B cell (primary cell): ENCODE measurements at regions not wholly inside any gene's neighbourhood (a gene's known extent, or its start where the extent isn't known, plus 50 kb on each side); places are given as distances from the start of the nearest gene placed in this dataset.

Experiments used
- ATAC-seq: fragments of 200-7000 bp; cut with Tn5 transposase; one replicate; pipeline ENCODE4 v1.10.0; 2021; ENCODE audit warnings: low read depth, mild to moderate bottlenecking, moderate number of reproducible peaks, moderate library complexity
- CTCF ChIA-PET: fragments of 350-600 bp; sonication (Branson Sonifier 250); formaldehyde crosslinking; loops from one replicate; lab custom pipeline; 2021; ENCODE audit warnings: antibody characterized with exemption, inconsistent platforms; lab: Charles Lee
- POLR2A ChIA-PET: fragments of 350-600 bp; sonication (Branson Sonifier 250); formaldehyde crosslinking; loops from one replicate; lab custom pipeline; 2021; ENCODE audit warnings: antibody characterized with exemption; lab: Charles Lee
- DNase-seq: peaks from one replicate; pipeline ENCODE4 v3.0.0; 2013
- H2AFZ ChIP-seq: 2 replicates; pipeline ENCODE4 v1.6.1; 2012; ENCODE audit warnings: mild to moderate bottlenecking, low read depth, low read length; ENCODE audit not compliant: insufficient read depth, poor library complexity, severe bottlenecking
- H3K27ac ChIP-seq, 2 donors: 1 replicate in 1 of 2; 2 replicates in 1 of 2; pipeline ENCODE4 v1.5.1; 2012 to 2013; ENCODE audit warnings: low read length in 2 of 2, mild to moderate bottlenecking in 2 of 2, moderate library complexity in 1 of 2
- H3K27me3 ChIP-seq, 4 experiments: fragments of 200-600 bp in 1 of 4; sonication (generic) in 1 of 4; replicated peaks in 1 of 4; 1 replicate in 2 of 4; 2 replicates in 2 of 4; pipeline versions ENCODE4 v1.6.1 to v1.7.0; 2013 to 2016; ENCODE audit warnings: low read length in 3 of 4, mild to moderate bottlenecking in 2 of 4, mixed read lengths in 1 of 4, moderate library complexity in 1 of 4; ENCODE audit not compliant: insufficient read depth in 4 of 4, control insufficient read depth in 3 of 4; ENCODE audit errors: control extremely low read depth in 1 of 4
- H3K36me3 ChIP-seq, 2 experiments: replicated peaks in 1 of 2; 1 replicate in 1 of 2; 2 replicates in 1 of 2; pipeline versions ENCODE4 v1.6.1 to v1.7.1; 2013; ENCODE audit warnings: low read length in 1 of 2; ENCODE audit not compliant: insufficient read depth in 2 of 2, control insufficient read depth in 1 of 2; ENCODE audit errors: control extremely low read depth in 1 of 2, extremely low read depth in 1 of 2
- H3K4me1 ChIP-seq, 2 donors: fragments of 200-600 bp in 1 of 2; sonication (generic) in 1 of 2; 1 replicate in 1 of 2; 2 replicates in 1 of 2; pipeline versions ENCODE4 v1.5.1 to v1.6.1; 2013 to 2017; ENCODE audit warnings: low read length in 2 of 2; ENCODE audit not compliant: control insufficient read depth in 2 of 2, insufficient read depth in 2 of 2
- H3K4me2 ChIP-seq: replicated peaks from 2 replicates; pipeline ENCODE3; 2012; ENCODE audit warnings: mild to moderate bottlenecking, low read depth, low read length; ENCODE audit not compliant: poor library complexity, severe bottlenecking
- H3K4me3 ChIP-seq, 5 experiments: fragments of 200-600 bp in 1 of 5; sonication (generic) in 1 of 5; 1 replicate in 3 of 5; 2 replicates in 2 of 5; pipeline versions ENCODE4 v1.5.1 to v1.7.0; 2011 to 2016; ENCODE audit warnings: low read length in 4 of 5, mild to moderate bottlenecking in 4 of 5, low read depth in 2 of 5, control low read depth in 1 of 5, moderate library complexity in 1 of 5; ENCODE audit not compliant: insufficient read depth in 1 of 5; ENCODE audit errors: control extremely low read depth in 1 of 5, extremely low read depth in 1 of 5
- H3K79me2 ChIP-seq: fragments of 200-600 bp; sonication (generic); one replicate; pipeline ENCODE4 v1.6.0; 2016; ENCODE audit warnings: low read length; ENCODE audit not compliant: control insufficient read depth, insufficient read depth
- H3K9ac ChIP-seq: fragments of 200-600 bp; sonication (generic); 2 replicates; pipeline ENCODE4 v1.6.1; 2017; ENCODE audit warnings: mild to moderate bottlenecking, low read length, moderate library complexity
- H3K9me3 ChIP-seq, 3 donors: one replicate each; pipeline versions ENCODE4 v1.6.1 to v1.7.1; 2013; ENCODE audit warnings: low read length in 2 of 3; ENCODE audit not compliant: control insufficient read depth in 2 of 3, insufficient read depth in 1 of 3; ENCODE audit errors: control extremely low read depth in 1 of 3
- H4K20me1 ChIP-seq: 2 replicates; pipeline ENCODE4 v1.6.0; 2012; ENCODE audit warnings: mild to moderate bottlenecking, low read length; ENCODE audit not compliant: insufficient read depth, control insufficient read depth, poor library complexity, severe bottlenecking
- H3K27ac Mint-ChIP-seq: one replicate; pipeline ENCODE4 v1.8.0; 2021; ENCODE audit warnings: mixed read lengths
- H3K27me3 Mint-ChIP-seq: one replicate; pipeline ENCODE4 v1.8.0; 2021; ENCODE audit warnings: mixed read lengths
- H3K4me1 Mint-ChIP-seq: one replicate; pipeline ENCODE4 v1.8.0; 2021; ENCODE audit warnings: mixed read lengths
- H3K4me3 Mint-ChIP-seq: one replicate; pipeline ENCODE4 v1.8.0; 2021; ENCODE audit warnings: mixed read lengths
- H3K9me3 Mint-ChIP-seq: one replicate; pipeline ENCODE4 v1.8.0; 2022; ENCODE audit warnings: mixed read lengths; ENCODE audit not compliant: insufficient read depth
- EZH2 ChIP-seq: IDR thresholded peaks from 2 replicates; pipeline ENCODE4 v1.6.1; 2012; ENCODE audit warnings: borderline replicate concordance, low read depth, mild to moderate bottlenecking, moderate library complexity, low read length; ENCODE audit not compliant: insufficient read depth, poor library complexity, severe bottlenecking
- WGBS: methylation state at CpG from one replicate; pipeline ENCODE4 v1.1.5; 2013; ENCODE audit warnings: missing lambda C conversion rate; ENCODE audit not compliant: insufficient coverage; 5-methylcytosine and 5-hydroxymethylcytosine counted together
- intact Hi-C: fragments of 100-400 bp; cut with micrococcal nuclease; formaldehyde crosslinking; loops from one replicate; pipeline ENCODE4 v1.10.0; 2022
- TF ChIP-seq, protein P1 (sequence below): fragments of 200-600 bp; IDR thresholded peaks from one replicate; pipeline ENCODE4 v1.8.0; 2022; ENCODE audit warnings: antibody characterized with exemption, mild to moderate bottlenecking

GRCh38 chr12:25366122-25366521 is 115.4 kb upstream of the KRAS start:
- WGBS, result 100% methylated on average over 3 of the region's 3 CpGs

DNA sequence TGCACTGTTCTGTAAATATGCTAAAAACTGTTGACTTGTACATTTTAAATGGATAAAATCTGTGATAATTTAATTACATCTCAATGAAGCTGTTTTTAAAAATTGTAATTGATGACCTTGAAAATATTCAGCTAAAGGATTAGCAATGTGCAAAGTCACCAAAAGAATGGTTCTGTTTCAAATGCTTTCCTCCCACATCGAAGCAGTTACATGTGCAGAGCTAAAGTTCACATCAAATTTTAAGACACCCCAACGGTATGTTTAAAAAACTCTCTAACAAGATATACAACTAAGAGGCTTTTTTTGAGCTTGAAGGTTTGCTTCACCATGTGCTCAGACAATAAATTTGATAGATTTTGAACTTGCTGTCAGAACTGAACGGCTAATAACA is 114.6 kb upstream of the KRAS start:
- DNase-seq (no peak), ATAC-seq (no peak)
- Histone ChIP-seq H3K27ac (no peak overlapping the region), H3K36me3 (no peaks in the 10 kb centered on the region), H3K9ac (no peak overlapping the region), H3K9me3 (peaks cover 0 to 5% (median 1%) of the 10 kb centered on the region in 3 donors), H4K20me1 (no peaks in the 10 kb centered on the region), H3K4me2 (peak overlapping the region; percentile 61), H2AFZ (peak overlapping the region; percentile 12), H3K27me3 (peaks cover 0 to 5% (median 0%) of the 10 kb centered on the region in 4 experiments), H3K4me3 (no peak overlapping the region), H3K4me1 (peaks cover 13 to 15% of the 10 kb centered on the region in 2 donors), H3K79me2 (no peaks in the 10 kb centered on the region)
- no peak for TF ChIP-seq EZH2
- H3K4me1 Mint-ChIP-seq, result peaks cover 17% of the 10 kb centered on the region
- peak overlapping the region; percentile 1 for H3K4me3 Mint-ChIP-seq
- no peaks in the 10 kb centered on the region for H3K27me3 Mint-ChIP-seq
- H3K9me3 Mint-ChIP-seq, result no peaks in the 10 kb centered on the region
- ChIA-PET POLR2A (interaction anchor here (0.6 to 0.9 kb wide), 3 partner anchors 9 to 22 kb away, joined by 3 to 9 read pairs (median 6); no protein-coding TSS in a partner anchor), CTCF (interaction anchor here (0.7 to 2.3 kb wide), 5 partner anchors 17 to 226 kb away, joined by 4 to 8 read pairs (median 6); no protein-coding TSS in a partner anchor)
- WGBS, result no CpG with 5 or more reads among the region's 3 CpGs
- peak overlapping the region; percentile 32 for H3K27ac Mint-ChIP-seq
- intact Hi-C loops, result loop anchor here (2.0 kb wide), 1 partner anchor 33 kb away; no protein-coding TSS in a partner anchor

More at GRCh38 chr12:25366122-25366521, 115.4 kb upstream of the KRAS start:
- intact Hi-C loops, result no loop called here
- DNase-seq, result no peak
- ATAC-seq, result no peak
- Histone ChIP-seq H4K20me1 (no peaks in the 10 kb centered on the region), H3K27me3 (peaks cover 0 to 5% (median 0%) of the 10 kb centered on the region in 4 experiments), H3K36me3 (no peaks in the 10 kb centered on the region), H3K4me1 (peaks cover 13 to 15% of the 10 kb centered on the region in 2 donors), H3K4me2 (no peak overlapping the region), H2AFZ (no peak overlapping the region), H3K9me3 (peaks cover 0 to 5% (median 1%) of the 10 kb centered on the region in 3 donors), H3K27ac (no peak overlapping the region), H3K9ac (no peak overlapping the region), H3K4me3 (no peak overlapping the region), H3K79me2 (no peaks in the 10 kb centered on the region)
- Mint-ChIP-seq H3K27me3 (no peaks in the 10 kb centered on the region), H3K27ac (no peak overlapping the region), H3K4me3 (no peak overlapping the region), H3K4me1 (peaks cover 17% of the 10 kb centered on the region), H3K9me3 (no peaks in the 10 kb centered on the region)
- POLR2A ChIA-PET, result interaction anchor here (0.5 kb wide), 1 partner anchor 276 kb away, joined by 6 read pairs; no protein-coding TSS in a partner anchor
- no peak for TF ChIP-seq EZH2
- TF ChIP-seq, protein P1, sequence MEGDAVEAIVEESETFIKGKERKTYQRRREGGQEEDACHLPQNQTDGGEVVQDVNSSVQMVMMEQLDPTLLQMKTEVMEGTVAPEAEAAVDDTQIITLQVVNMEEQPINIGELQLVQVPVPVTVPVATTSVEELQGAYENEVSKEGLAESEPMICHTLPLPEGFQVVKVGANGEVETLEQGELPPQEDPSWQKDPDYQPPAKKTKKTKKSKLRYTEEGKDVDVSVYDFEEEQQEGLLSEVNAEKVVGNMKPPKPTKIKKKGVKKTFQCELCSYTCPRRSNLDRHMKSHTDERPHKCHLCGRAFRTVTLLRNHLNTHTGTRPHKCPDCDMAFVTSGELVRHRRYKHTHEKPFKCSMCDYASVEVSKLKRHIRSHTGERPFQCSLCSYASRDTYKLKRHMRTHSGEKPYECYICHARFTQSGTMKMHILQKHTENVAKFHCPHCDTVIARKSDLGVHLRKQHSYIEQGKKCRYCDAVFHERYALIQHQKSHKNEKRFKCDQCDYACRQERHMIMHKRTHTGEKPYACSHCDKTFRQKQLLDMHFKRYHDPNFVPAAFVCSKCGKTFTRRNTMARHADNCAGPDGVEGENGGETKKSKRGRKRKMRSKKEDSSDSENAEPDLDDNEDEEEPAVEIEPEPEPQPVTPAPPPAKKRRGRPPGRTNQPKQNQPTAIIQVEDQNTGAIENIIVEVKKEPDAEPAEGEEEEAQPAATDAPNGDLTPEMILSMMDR, result no peak
- CTCF ChIA-PET, result interaction anchor here (1.2 to 1.9 kb wide), 3 partner anchors 16 to 125 kb away, joined by 4 to 8 read pairs (median 6); no protein-coding TSS in a partner anchor
